Activated naive CD8-positive, alpha-beta T cell treated with anti-CD3 and anti-CD28 coated beads, Interleukin-2, amount 50 U/mL, for 24 hours (primary cell): ENCODE measurements at regions not wholly inside any gene's neighbourhood (a gene's known extent, or its start where the extent isn't known, plus 50 kb on each side); places are given as distances from the start of the nearest gene placed in this dataset.

Experiments used
- ATAC-seq: fragments of 150-1000 bp; cut with Tn5 transposase; one replicate; pipeline ENCODE4 v1.10.0; 2021
- DNase-seq: peaks from one replicate; pipeline ENCODE4 v3.0.0; 2021
- H3K27ac Mint-ChIP-seq: one replicate; pipeline ENCODE4 v1.8.0; 2021; ENCODE audit warnings: mild to moderate bottlenecking, mixed read lengths
- H3K27me3 Mint-ChIP-seq: one replicate; pipeline ENCODE4 v1.8.0; 2021; ENCODE audit warnings: mixed read lengths
- H3K36me3 Mint-ChIP-seq: one replicate; pipeline ENCODE4 v1.8.0; 2021; ENCODE audit warnings: low read depth, mixed read lengths
- H3K4me1 Mint-ChIP-seq: one replicate; pipeline ENCODE4 v1.8.0; 2021; ENCODE audit warnings: mixed read lengths
- H3K4me3 Mint-ChIP-seq: one replicate; pipeline ENCODE4 v1.8.0; 2021; ENCODE audit warnings: mild to moderate bottlenecking, moderate library complexity, mixed read lengths
- H3K9me3 Mint-ChIP-seq: one replicate; pipeline ENCODE4 v1.8.0; 2021; ENCODE audit warnings: mixed read lengths

DNA sequence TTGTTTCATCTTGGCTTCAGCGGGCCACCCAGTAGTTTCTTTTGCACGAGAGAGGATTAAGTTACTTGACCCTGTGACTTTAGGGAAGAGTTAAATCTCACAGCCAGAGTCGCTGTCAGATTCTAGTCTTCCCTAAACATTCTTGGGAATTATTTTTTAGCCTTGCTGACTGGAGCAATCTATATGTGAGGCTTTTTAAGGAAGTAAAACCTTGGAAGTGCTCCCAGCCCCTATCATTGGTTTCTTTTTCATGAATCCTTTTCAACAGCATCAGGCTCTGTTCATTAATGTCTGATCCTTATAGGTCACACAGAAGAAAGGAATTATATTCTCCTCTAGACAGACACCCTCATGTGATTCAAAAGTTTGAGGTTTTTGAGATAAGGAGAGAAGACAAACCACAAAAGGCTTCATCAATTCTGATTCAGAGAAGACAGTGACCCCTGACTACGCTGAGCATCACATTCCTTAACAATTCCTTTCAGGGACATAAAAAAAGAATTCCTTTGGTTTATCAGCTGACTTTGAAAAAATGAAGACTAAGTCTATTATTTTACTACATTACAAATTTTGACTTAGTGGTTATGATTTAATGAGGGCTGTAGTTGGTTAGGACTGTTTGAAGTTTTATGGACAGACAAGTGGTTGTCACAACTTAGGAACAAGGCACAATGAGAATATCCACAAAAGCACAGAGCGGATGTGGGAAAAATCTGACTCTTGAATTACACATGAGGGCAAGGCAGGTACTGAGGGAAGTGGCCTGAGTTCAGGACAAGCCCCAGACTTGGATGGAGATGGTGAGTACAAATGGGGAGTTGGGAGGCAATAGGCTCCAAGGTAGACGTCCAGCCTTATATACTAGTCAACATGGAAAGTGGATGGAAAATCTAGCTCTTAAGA is 171.1 kb upstream of the STT3B start:
- H3K9me3 Mint-ChIP-seq = no peaks in the 10 kb centered on the region
- H3K4me1 Mint-ChIP-seq = peaks cover 6% of the 10 kb centered on the region
- no peak for ATAC-seq
- H3K4me3 Mint-ChIP-seq = no peak overlapping the region
- H3K27me3 Mint-ChIP-seq = no peaks in the 10 kb centered on the region
- H3K27ac Mint-ChIP-seq = no peak overlapping the region
- DNase-seq = no peak
- H3K36me3 Mint-ChIP-seq = no peaks in the 10 kb centered on the region

DNA sequence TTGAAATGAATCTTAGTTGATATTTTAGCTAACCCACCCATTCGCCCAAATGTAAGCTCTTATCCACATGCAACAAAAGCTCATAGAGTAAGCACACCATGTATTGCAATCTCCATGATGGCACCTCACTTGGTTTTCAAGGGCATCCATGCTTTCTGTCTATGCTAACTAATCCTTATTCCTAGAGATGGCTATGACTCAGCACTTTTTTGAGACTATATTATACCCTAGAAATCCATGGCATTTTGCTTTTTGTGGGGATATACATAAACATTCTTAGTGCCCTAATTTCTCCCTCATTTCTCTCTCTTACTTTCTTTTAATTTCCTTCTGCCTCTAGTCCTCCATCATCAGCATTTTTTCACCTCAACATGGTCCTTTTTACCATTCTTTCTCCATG is 168.5 kb upstream of the STT3B start:
- no peak for ATAC-seq
- H3K36me3 Mint-ChIP-seq = no peaks in the 10 kb centered on the region
- no peak overlapping the region for H3K27ac Mint-ChIP-seq
- no peak overlapping the region for H3K4me3 Mint-ChIP-seq
- no peaks in the 10 kb centered on the region for H3K9me3 Mint-ChIP-seq
- H3K4me1 Mint-ChIP-seq = no peaks in the 10 kb centered on the region
- no peaks in the 10 kb centered on the region for H3K27me3 Mint-ChIP-seq
- no peak for DNase-seq

DNA sequence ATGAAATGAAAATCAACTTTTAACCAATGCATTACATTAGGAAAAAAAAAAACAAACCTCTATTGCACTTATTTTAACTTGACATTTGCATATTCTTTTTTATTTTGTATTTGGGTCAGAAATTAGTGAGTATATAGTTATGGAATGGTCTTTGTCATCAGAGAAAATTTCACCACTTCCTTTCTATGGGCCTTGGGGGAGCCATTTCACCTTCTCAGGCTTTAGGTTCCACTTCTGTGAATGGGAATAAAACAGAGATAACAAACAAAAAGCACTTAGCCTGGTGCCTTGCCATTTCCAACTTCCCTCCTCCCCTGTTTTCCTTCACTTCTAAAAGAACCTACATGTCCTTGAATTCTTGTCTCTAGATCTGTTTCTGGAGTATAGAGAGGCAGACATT is 168.0 kb upstream of the STT3B start:
- H3K36me3 Mint-ChIP-seq = no peaks in the 10 kb centered on the region
- DNase-seq (no peak), ATAC-seq (no peak)
- H3K27ac Mint-ChIP-seq = no peak overlapping the region
- H3K4me3 Mint-ChIP-seq = no peak overlapping the region
- no peaks in the 10 kb centered on the region for H3K27me3 Mint-ChIP-seq
- no peaks in the 10 kb centered on the region for H3K9me3 Mint-ChIP-seq
- H3K4me1 Mint-ChIP-seq = no peaks in the 10 kb centered on the region

DNA sequence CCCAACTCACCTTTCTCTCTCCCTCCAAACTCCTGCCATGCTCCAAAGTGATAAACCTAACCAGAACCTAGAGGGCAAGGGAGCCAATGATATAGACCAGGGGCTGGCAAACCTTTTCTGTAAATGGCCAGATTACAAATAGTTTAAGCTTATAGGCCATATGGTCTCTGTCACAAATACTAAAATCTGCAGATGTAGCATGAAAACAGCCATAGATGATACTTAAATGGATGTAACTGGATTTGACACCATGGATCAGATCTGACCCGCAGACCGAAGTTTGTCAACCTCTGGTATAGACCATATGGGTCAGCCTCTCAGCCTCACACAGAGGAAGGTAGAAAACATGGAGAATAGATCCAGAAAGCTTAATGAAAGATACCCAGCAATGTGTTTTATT is 165.2 kb upstream of the STT3B start:
- ATAC-seq = no peak
- DNase-seq = no peak
- H3K9me3 Mint-ChIP-seq = no peaks in the 10 kb centered on the region
- no peak overlapping the region for H3K27ac Mint-ChIP-seq
- H3K4me1 Mint-ChIP-seq = peaks cover 3% of the 10 kb centered on the region
- H3K4me3 Mint-ChIP-seq = no peak overlapping the region
- no peaks in the 10 kb centered on the region for H3K36me3 Mint-ChIP-seq
- H3K27me3 Mint-ChIP-seq = no peaks in the 10 kb centered on the region

DNA sequence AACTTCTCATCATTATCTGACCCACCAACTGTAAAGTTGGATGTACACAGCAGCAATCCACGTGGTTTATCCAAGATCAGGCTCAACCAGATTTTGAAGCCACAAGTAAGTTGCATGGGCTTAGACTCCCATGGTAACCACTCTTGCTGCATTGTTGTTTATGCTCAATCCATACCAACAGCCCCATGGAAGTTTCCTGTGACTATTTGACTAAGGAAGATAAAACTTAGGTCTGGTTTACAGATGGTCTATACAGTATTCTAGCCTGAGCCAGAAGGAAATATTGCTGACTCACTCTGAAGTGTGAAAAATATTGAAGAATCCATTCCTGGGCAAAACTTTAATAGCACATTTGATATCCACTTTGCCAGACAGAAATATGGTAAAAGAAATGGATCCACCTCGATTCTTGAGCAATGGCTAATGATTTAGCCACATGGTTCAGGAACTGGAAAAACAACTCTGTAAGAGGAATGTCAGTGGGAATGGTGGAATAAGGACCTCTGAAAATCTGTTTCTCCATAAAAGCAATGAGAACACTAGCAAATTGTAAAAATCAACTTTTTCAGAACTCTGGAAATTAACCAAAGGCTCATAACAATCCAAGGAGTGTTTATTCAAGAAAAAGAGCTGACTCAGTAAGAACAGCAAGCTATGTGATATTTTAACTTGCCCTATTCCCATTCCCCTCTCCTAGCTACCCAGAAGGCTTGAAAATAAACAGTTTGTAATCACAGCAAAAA is 162.9 kb upstream of the STT3B start:
- H3K36me3 Mint-ChIP-seq = no peaks in the 10 kb centered on the region
- peaks cover 3% of the 10 kb centered on the region for H3K4me1 Mint-ChIP-seq
- no peak for DNase-seq
- H3K9me3 Mint-ChIP-seq = no peaks in the 10 kb centered on the region
- ATAC-seq = no peak
- H3K27ac Mint-ChIP-seq = no peak overlapping the region
- H3K27me3 Mint-ChIP-seq = no peaks in the 10 kb centered on the region
- H3K4me3 Mint-ChIP-seq = no peak overlapping the region

DNA sequence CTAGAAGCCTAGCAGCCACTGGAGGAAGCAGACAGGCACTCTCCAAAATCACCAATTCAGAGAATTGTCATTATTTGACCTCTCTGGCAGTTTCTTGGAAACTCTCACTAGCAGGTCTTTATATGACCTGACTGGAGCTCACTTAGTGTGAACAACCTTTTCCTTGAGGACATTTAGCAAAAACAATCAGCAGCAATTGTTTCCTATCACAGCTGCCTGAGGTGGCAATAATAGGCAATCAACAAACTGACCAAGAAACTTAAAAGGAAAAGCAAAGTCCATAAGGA is 162.4 kb upstream of the STT3B start:
- peaks cover 3% of the 10 kb centered on the region for H3K4me1 Mint-ChIP-seq
- no peak overlapping the region for H3K4me3 Mint-ChIP-seq
- H3K27ac Mint-ChIP-seq = no peak overlapping the region
- no peaks in the 10 kb centered on the region for H3K9me3 Mint-ChIP-seq
- H3K36me3 Mint-ChIP-seq = no peaks in the 10 kb centered on the region
- H3K27me3 Mint-ChIP-seq = no peaks in the 10 kb centered on the region
- no peak for DNase-seq
- no peak for ATAC-seq

DNA sequence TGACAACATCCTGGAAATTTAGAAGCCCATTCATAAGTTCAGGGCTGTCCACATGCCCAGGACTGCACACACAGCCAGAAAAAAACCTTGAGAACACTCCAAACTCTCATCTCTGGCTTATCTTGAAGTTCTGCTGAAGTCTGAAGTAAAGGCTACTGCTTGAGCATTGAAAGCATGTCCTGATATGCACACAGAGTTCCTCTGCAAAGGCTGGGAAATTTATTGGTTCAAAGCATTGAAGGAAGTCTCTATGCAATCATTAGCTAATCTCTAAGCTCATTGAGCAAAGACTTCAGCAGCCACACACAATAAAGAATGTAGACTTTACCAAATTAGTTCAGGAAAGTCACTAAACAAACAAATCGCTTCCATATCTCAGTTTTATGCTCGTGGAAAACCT is 162.0 kb upstream of the STT3B start:
- Mint-ChIP-seq H3K27ac (no peak overlapping the region), H3K9me3 (no peaks in the 10 kb centered on the region), H3K4me1 (peaks cover 3% of the 10 kb centered on the region), H3K27me3 (no peaks in the 10 kb centered on the region), H3K4me3 (no peak overlapping the region), H3K36me3 (no peaks in the 10 kb centered on the region)
- DNase-seq (no peak), ATAC-seq (no peak)

DNA sequence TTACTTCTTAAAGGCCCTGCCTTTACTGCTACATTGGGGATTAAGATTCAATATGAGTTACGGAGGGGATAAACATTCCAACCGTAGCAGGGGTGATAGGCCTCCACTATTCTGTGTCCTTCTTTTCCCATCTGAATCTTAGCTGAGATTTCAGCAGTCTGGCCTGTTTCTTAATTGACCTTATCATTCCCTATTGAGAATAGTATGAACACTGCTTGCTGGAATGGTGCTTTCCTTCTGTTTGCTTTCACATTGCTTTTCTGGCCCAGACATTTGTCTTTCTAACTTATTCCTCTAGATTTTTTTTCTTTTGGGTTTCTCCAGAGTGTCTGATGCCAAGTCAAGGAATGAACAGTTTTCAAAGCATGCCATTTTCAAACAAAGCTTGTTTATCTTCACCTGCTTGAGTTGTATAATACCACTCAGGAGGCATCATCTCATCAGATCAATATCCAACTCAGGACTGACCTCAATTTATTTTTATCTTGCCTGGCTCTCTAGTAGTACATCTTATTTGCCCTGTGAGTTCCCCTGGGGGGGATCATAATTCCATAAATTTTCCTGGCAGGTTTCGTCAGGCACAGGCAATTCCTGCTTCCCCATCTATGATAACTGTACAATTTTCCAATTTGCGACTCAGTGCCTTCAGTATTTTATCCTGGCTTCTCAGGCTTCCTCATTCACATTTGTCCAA is 161.1 kb upstream of the STT3B start:
- Mint-ChIP-seq H3K36me3 (no peaks in the 10 kb centered on the region), H3K9me3 (no peaks in the 10 kb centered on the region), H3K27ac (no peak overlapping the region), H3K4me3 (no peak overlapping the region), H3K4me1 (peaks cover 7% of the 10 kb centered on the region), H3K27me3 (no peaks in the 10 kb centered on the region)
- ATAC-seq (no peak), DNase-seq (no peak)

DNA sequence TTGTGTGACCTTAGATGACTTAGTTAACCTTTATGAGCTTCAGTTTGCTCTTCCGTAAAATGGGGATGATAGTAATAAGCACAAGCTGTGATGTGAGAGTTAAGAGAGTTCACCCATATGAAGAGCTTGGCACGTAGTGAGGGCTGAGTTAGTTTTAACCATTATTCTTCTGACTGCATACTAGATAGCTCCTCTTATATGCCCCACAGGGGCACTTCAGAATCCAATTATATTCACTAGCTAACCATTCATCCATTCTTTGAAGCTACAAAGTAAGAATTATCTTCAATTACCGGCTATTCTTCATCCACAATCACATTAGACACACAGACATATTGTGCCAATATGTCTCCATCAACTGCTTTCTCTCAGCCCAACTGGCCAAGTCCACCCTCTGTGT is 159.0 kb upstream of the STT3B start:
- ATAC-seq = no peak
- H3K27me3 Mint-ChIP-seq = no peaks in the 10 kb centered on the region
- DNase-seq = no peak
- no peaks in the 10 kb centered on the region for H3K9me3 Mint-ChIP-seq
- no peak overlapping the region for H3K4me3 Mint-ChIP-seq
- H3K27ac Mint-ChIP-seq = no peak overlapping the region
- no peaks in the 10 kb centered on the region for H3K36me3 Mint-ChIP-seq
- peaks cover 17% of the 10 kb centered on the region for H3K4me1 Mint-ChIP-seq

DNA sequence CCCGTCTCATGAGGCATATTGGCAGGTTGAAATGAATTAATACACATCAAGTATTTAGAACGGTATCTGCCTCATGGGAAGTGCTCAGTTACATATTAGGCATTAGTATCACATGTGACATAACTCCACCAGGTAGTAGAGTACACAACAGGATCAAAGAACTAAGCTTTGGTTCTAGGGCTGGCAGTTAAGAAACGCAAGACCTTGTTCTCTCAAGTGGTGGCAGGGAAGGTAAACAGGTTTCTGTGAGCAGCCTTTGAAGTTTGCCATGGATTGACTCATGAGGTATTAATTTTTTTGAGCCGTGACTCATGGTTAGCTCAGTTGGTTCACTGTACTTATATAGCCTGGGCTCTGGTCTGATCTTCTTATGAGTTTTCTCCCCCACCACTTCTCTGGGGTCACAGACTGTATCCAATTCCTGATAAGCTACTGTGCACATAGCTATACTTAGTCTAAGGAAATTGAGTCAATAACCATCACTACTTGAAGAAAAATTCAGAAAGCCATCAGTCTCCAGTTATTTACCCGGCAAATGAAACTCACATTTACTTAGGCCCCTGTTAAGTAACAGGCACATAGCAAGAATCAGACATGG is 155.6 kb upstream of the STT3B start:
- DNase-seq (peak; percentile 2), ATAC-seq (peak; percentile 99)
- H3K27me3 Mint-ChIP-seq = no peaks in the 10 kb centered on the region
- H3K4me1 Mint-ChIP-seq = peaks cover 14% of the 10 kb centered on the region
- H3K4me3 Mint-ChIP-seq = no peak overlapping the region
- H3K36me3 Mint-ChIP-seq = no peaks in the 10 kb centered on the region
- no peaks in the 10 kb centered on the region for H3K9me3 Mint-ChIP-seq
- no peak overlapping the region for H3K27ac Mint-ChIP-seq

DNA sequence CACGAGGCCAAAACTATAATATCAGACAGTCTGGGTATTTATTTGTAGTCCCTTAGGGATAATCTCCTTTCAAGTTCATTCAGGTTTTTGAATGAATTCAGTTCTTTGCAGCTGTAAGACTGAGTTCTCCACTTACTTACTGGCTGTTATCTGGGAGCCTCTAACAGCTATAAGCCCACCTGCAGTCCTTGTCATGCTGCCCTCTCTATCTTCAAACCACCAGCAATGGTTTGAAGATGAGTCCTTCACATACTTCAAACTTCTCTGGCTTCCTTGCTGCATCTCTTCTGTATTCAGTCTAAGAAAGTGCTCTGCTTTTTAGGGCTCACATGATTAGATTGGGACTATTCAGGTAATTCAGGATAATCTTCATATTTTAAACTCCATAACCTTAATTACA is 154.5 kb upstream of the STT3B start:
- H3K4me3 Mint-ChIP-seq = no peak overlapping the region
- DNase-seq (no peak), ATAC-seq (no peak)
- H3K4me1 Mint-ChIP-seq = peaks cover 14% of the 10 kb centered on the region
- no peaks in the 10 kb centered on the region for H3K9me3 Mint-ChIP-seq
- H3K36me3 Mint-ChIP-seq = no peaks in the 10 kb centered on the region
- no peak overlapping the region for H3K27ac Mint-ChIP-seq
- H3K27me3 Mint-ChIP-seq = no peaks in the 10 kb centered on the region

DNA sequence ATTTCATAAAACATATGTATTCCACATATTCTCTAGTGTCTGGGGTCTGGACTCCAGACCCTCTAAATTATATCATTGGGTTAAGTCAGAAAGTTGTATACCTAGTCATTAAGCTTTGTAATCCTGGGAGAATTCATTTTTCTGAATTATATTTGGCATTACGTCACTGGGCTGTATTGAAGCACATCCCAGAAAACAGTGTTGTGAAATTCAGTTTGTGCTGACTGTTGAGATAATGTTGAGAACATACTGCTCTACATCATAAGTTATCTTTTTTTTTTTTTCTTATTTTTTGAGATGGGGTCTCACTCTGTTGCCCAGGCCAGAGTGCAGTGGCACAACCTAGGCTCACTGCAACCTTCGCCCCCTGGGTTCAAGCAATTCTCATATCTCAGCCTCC is 153.1 kb upstream of the STT3B start:
- DNase-seq = no peak
- H3K9me3 Mint-ChIP-seq = no peaks in the 10 kb centered on the region
- H3K4me1 Mint-ChIP-seq = peaks cover 14% of the 10 kb centered on the region
- ATAC-seq = no peak
- no peaks in the 10 kb centered on the region for H3K27me3 Mint-ChIP-seq
- H3K36me3 Mint-ChIP-seq = no peaks in the 10 kb centered on the region
- no peak overlapping the region for H3K4me3 Mint-ChIP-seq
- H3K27ac Mint-ChIP-seq = no peak overlapping the region

DNA sequence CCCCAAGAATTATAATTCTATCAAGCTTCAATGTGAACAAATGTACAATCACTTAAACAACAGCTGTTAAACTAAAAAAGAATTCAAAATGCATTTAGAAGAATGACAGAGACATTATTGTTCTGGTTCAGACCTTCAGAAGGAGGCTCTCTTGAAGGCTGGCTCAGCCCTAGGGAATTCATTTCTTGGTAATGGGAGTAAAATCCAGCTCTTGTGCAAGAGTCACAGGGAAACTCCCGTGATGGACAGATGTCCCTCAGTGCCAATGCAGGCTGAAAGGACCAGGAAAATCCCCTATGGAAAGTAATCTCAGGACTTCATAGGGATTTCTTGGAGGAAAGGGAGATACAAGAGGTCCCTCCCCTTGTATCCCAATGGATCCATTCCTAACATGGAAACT is 149.9 kb upstream of the STT3B start:
- Mint-ChIP-seq H3K4me3 (no peak overlapping the region), H3K36me3 (peaks cover 7% of the 10 kb centered on the region), H3K27me3 (no peaks in the 10 kb centered on the region), H3K9me3 (peaks cover 19% of the 10 kb centered on the region), H3K27ac (no peak overlapping the region), H3K4me1 (no peaks in the 10 kb centered on the region)
- no peak for ATAC-seq
- no peak for DNase-seq

DNA sequence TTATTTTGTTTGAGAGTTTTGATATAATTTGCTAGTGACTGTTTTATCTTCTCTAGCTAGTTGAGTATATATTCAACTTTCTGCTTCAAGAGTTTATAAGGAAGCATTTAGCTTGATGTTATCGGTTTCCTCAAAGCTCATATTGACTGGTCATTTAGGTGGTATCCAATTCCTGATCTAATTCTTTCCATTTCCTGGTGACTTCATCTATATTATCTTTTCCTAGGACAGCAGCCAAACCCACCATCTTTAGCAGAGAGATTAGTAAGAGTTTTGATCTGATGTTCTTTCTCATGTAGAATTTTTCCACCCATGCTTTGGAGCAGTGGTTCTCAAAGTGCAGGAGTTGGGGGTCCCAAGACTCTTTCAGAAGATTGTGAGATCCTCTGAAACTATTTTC is 148.6 kb upstream of the STT3B start:
- Mint-ChIP-seq H3K4me3 (no peak overlapping the region), H3K27ac (no peak overlapping the region), H3K4me1 (no peaks in the 10 kb centered on the region), H3K27me3 (no peaks in the 10 kb centered on the region), H3K9me3 (peaks cover 19% of the 10 kb centered on the region), H3K36me3 (peaks cover 7% of the 10 kb centered on the region)
- ATAC-seq = no peak
- no peak for DNase-seq

DNA sequence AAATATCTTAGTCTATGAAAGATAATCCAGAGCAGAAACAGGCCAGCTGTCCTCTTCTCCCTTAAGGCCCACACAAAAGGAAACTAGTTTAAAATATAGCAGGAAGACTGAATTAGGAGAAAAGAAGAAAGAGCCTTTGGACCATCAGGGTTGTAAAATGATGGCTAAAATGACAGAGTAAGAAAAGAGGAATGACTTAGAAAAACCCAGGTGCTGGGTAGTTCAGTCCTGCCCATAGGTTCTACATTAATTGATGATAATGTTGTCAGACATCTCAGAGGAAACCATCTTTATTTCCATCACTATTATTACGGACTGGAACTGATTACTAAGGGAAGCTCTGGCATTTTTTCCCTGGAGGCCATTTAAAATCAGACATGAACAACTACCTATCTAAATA is 142.8 kb upstream of the STT3B start:
- ATAC-seq (no peak), DNase-seq (no peak)
- Mint-ChIP-seq H3K27me3 (no peaks in the 10 kb centered on the region), H3K9me3 (peaks cover 19% of the 10 kb centered on the region), H3K36me3 (peaks cover 7% of the 10 kb centered on the region), H3K4me1 (peaks cover 14% of the 10 kb centered on the region), H3K27ac (no peak overlapping the region), H3K4me3 (no peak overlapping the region)
